NCI-H2196 (cell line): ENCODE measurements at regions not wholly inside any gene's neighbourhood (a gene's known extent, or its start where the extent isn't known, plus 50 kb on each side); places are given as distances from the start of the nearest gene placed in this dataset.

Experiments
- DNase-seq: peaks from one replicate; lab custom pipeline; 2025; ENCODE audit not compliant: unreplicated experiment; lab: John Stamatoyannopoulos, UW

DNA sequence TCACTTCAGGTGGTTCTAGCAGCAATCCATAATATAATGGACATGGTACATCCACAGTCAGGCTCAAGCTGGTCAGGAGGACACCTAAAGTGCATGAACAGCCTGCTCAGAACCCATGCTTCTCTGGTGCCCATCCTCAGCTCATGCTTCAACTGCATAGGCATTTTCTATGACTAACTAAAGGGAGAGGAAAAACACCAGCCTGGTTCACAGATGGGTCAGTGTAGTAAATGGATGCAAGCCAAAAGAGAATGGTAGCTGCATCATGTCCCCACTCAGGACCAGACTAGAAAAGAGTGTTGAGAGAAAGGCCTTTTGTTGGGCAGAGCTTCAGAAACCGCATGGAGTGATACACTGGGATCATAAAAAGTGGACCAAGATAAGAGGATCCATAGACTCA lies 556.6 kb downstream of the TLE1 start:
- no peak for DNase-seq

- no peak for DNase-seq
Measured at GRCh38 chr9:81132318-81132717, 557.0 kb downstream of the TLE1 start.

DNA sequence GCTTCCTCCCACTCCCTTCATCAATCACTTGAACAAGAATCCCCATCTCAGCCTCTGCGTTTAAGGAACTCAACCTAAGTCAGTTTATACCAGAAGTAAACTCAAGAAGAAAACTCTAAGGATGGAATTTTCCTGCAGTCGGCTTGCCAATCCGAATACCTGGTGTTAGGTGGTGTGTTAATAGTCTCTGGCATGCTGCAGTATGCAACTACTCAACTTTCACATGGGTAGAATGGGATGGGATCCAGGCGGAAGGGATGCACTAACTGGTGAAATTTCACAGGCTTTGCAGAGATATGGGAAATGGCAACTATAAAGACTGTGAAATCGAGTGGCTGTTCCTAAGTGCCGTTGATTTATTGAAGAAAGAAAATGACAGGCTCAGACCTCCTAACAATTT lies 560.6 kb downstream of the TLE1 start:
- DNase-seq, result no peak

DNA sequence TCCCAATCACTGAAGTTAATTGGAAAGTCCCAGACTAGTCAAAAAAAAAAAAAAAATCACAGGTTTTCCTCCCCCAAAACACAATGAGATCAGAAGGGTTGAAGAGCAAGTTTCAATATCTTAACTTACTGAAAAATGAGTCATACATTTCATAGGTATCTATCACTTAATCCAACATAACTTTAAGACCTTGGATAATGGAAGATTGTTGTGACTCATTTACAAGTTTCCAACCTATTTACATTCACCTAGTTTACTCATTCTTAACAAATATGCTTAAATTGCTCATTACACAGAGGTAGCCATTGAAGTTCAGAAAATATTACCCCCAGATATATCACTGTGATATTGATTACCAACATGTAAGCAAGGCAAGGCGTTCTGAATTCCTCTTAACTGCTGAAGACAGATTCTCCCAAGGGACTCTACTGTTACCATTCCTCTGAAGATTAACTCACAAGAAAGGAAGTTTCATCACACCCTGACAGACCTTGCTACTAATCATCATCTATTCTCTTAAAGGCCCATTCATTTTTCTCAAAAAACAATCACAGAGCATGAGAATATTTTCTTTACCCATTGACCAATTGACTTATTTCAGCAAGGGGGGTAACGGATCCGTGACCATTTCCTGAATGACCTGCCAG lies 563.8 kb downstream of the TLE1 start:
- no peak for DNase-seq

GRCh38 chr9:81123526-81123925 lies 565.8 kb downstream of the TLE1 start:
- no peak for DNase-seq

DNA sequence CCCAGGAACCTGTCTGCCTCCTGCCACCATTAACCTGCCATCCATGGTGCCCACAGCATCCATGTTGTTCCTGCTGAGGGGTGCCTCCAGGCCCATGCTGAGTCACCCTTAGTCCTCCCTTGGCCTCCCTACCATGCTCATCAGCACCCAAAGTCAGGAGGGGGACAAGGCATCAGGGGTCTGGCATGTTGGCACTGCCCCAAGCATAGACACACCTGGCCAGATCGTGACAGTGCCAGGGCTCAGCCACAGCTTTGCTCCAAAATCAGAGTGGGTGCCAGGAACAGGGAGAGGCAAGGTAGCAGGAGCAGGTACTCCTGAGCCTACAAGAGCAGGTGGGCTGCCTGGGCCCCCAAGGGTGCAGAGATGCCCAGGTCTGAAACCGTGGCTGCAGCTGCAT lies 566.6 kb downstream of the TLE1 start:
- no peak for DNase-seq

GRCh38 chr9:81119591-81119990 lies 569.8 kb downstream of the TLE1 start:
- no peak for DNase-seq

DNA sequence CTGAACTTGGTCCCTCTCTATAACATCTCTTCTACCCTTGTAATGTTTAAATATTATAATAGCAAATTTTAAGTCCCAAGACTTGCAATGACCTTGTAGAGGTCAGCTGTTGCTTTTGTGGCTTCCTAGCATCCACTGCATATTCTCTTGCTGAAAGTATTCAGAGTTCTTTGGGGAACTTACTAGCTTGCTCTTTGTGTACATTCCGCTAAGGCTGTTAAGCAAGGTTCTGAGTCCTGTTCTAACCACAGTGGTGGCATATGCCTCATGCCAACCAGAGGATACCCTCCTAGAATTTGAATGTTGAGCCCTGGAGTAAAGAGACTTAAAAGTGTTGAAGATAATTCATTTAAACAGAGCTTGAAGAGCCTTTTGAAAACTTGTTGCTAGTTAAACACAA lies 570.9 kb downstream of the TLE1 start:
- DNase-seq, result no peak

DNA sequence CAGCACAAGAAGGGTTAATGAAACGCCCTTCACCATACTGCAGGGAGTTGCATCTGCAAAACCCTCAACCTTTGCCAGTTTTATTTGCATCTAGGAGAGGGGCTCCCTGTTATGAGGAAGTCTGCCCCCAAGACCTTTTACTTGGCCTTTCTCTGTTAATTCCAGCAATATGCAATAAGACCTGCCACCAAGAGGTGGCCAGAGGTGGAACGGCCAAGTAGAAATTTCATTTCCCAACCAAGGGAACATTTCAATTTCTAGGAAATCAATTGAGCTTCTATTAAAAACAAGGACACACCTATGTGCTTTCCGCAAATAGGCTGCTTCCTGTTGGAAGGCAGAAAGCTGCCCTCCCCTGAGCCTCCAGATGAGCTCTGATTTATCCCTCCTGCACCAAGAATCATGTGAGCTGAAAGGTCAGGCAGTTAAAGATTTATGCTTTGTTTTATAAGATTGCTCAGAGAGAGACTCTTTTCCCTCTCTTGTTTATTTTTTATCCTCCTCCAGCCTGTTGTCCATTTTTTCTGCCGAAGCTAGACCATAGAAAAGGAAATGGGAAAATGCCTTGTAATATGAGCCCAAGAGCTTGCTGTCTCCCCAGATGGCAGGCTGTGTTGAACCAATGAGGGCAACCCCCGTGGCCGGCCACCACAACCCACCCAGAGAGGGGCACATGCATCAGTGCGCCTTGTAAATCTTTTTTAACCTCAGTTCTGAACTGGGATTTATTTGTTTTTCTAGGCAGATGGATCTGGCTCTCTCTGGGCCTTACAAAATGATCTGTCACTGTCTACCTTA lies 572.8 kb downstream of the TLE1 start:
- DNase-seq, result no peak

DNA sequence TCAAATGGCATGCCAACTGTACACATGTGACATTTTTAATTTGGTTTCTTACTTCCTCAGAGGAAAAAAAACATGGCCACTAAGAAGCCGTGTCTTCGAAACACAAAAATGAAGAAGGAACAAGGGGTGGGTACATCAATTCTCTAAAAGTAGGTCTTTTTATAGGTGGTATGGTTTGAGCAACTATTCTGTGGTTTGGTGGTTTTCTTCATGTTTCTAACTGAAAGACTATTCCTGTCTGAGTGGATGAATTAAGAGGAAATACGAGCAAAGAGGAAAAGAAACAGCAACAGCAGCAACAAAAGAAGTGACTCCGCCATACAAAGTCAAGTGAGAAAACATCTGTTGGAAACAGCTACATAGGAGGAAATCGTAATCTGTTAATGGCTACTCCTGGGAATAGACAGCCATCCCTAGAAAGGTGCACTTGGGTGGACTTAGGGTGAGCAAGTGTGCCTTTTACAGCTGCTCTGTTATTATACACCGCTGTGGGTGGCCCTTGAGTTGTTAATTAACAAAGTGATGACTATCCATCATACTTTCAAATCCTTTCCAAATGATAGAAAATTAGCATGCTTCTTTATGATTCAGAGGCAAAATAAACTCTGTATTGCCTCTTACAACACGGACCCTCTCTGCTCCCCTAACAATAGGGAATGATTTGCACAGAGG lies 575.8 kb downstream of the TLE1 start:
- no peak for DNase-seq

DNA sequence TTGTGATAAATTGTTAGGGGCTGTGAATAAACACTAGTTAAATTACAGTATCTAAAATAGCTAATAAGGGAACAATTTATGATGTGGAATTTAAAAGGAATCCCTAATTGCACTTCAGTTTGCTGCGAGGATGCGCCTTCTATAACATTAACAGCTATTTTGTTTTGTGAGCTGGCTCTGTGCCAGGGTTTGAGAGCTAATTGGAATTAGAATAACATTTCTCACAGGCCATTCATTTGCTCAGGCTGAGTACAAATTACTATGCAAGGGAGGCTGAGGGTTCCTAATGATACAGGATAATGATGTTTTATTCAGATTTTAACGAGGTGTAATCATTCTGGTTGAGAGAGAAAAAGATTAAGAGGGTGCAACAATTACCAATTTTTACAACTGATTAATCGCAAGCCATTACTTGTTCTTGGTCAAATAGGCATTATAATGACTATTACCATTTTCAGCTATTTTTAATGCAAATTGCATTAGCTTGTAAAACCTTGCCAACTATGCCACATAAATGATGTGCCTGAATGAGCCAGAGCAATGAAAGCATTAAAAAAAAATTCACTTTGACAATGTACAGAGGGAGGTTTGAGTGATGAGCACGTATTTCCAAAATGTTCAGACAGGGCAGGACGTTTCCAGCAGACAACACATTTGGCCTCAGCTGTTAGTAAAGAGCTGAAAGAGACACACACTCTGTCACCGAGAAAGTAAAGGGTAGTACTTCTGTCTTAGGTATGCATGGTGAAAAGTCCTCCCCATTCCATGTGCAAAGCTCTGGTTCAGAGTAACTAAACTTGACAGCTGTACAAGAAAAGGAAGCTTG lies 576.5 kb downstream of the TLE1 start:
- DNase-seq, result no peak

DNA sequence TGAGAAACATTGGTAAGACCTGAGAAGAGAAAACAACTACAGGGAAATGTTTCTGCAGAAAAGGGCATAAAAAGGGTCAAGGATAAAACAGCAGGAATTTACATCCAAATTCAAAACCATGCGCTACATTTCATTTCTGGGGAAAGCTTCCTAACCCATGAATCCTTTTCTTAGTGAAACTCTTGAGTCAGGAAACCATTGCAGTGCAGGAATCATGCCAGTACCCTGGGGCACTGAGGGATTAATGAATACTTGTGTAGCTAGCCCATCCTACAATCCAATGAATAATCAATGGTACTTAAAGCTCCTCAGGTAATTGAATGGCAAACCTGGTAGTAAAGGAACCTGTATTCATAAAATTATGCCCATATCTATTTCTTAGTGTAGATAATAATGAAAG lies 580.5 kb downstream of the TLE1 start:
- DNase-seq, result no peak

GRCh38 chr9:81108391-81108790 lies 581.0 kb downstream of the TLE1 start:
- no peak for DNase-seq

DNA sequence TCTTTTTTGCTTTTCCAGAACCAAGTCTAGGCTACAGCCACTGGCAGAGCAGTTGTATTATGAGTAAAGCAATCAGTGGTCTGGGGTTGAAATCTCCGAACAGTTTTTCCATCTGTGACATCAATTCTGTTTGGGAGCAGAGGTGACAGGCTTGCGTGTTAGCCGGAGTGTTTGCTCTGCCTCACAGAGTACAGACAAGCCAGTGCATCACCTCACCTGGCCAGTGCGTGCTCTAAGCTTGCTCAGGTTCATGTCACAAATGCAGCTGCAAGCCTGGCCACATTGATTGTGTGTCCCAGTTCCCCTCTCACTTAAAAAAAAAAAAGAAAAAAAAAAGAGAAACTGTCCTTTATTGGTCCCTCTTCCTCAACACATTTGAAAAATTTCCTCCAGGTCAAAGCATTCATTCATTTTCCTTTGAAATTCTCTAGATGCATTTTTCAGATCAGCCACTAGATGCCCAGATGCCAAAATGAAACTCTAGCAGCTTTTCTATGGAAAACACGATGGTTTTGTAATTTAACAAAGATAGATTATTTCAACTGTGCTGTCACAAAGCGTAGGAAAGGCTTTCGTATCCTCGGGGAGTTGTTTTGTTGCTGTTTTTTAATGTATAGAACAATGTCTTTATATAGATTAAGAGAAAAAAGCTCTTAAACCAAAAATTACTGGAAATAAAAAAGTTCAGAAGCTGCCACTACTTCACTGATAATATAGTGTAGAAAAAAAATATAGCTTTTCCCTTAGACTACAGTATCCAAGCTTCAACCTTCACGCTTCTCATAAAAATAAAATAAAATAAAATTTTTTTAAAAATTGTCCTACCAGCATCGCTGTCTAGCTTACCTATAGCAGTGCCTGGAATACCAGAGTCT lies 585.5 kb downstream of the TLE1 start:
- DNase-seq, result no peak

GRCh38 chr9:81097131-81097847 lies 592.1 kb downstream of the TLE1 start:
- no peak for DNase-seq

DNA sequence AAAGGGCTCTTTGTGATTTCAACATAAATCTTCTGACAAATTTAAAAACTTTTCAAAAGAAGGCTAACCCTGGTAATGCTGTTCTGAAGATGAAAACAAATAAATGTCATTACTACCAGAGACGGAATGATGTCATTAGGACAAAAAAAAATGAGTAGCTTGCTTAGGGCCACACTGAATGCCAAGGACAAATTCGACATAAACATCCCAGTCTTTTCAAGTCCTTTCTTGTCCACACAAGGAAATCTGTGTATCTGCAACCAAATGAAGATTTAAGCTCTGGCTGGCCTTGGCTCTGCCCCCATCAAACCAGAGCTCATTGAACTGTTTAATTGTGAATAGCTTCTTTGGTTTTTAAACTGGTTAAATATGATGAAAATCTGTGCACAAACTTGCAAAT lies 592.7 kb downstream of the TLE1 start:
- no peak for DNase-seq

GRCh38 chr9:81092057-81092456 lies 597.3 kb downstream of the TLE1 start:
- no peak for DNase-seq

- no peak for DNase-seq
Measured at GRCh38 chr9:81088341-81088740, 601.0 kb downstream of the TLE1 start.

GRCh38 chr9:81086416-81086815 lies 602.9 kb downstream of the TLE1 start:
- no peak for DNase-seq
